ENCODE measurements at regions not wholly inside any gene's neighbourhood (a gene's known extent, or its start where the extent isn't known, plus 50 kb on each side); places are given as distances from the start of the nearest gene placed in this dataset.
"Not testable (repeated sequence)": the region's sequence is repeated elsewhere in the genome, so short reads cannot be mapped to it uniquely, and the experiment has no call there.

- DNase-seq (ENCODE audit: low read depth in 2 of 2), result no peak
Measured at GRCh38 chr1:98575955-98576354, 85.6 kb upstream of the SNX7 start.

- no peak for DNase-seq (ENCODE audit: low read depth in 2 of 2)
Measured at GRCh38 chr1:98565951-98566350, 95.6 kb upstream of the SNX7 start.

- no peak for DNase-seq (ENCODE audit: low read depth in 2 of 2)
Measured at GRCh38 chr1:98559291-98559690, 102.2 kb upstream of the SNX7 start.

- DNase-seq (ENCODE audit: low read depth in 2 of 2), result no peak
Measured at GRCh38 chr1:98557895-98558294, 103.6 kb upstream of the SNX7 start.

- DNase-seq (ENCODE audit: low read depth in 2 of 2), result no peak
Measured at GRCh38 chr1:98556521-98557158, 104.9 kb upstream of the SNX7 start.

- DNase-seq (ENCODE audit: low read depth in 2 of 2), result no peak
Measured at GRCh38 chr1:98555814-98556213, 105.7 kb upstream of the SNX7 start.

GRCh38 chr1:98552576-98553074 lies 108.9 kb upstream of the SNX7 start:
- not testable (repeated sequence) for DNase-seq (ENCODE audit: low read depth in 2 of 2)

- DNase-seq (ENCODE audit: low read depth in 2 of 2), result no peak
Measured at GRCh38 chr1:98550076-98550475, 111.4 kb upstream of the SNX7 start.

- no peak for DNase-seq (ENCODE audit: low read depth in 2 of 2)
Measured at GRCh38 chr1:98546319-98546718, 115.2 kb upstream of the SNX7 start.

- no peak for DNase-seq (ENCODE audit: low read depth in 2 of 2)
Measured at GRCh38 chr1:98538106-98538505, 123.4 kb upstream of the SNX7 start.

GRCh38 chr1:98523256-98523655 lies 138.3 kb upstream of the SNX7 start:
- DNase-seq (ENCODE audit: low read depth in 2 of 2), result no peak

GRCh38 chr1:98516306-98516705 lies 145.2 kb upstream of the SNX7 start:
- no peak for DNase-seq (ENCODE audit: low read depth in 2 of 2)

- no peak for DNase-seq (ENCODE audit: low read depth in 2 of 2)
Measured at GRCh38 chr1:98515744-98516143, 145.8 kb upstream of the SNX7 start.

GRCh38 chr1:98512216-98512615 lies 149.3 kb upstream of the SNX7 start:
- DNase-seq (ENCODE audit: low read depth in 2 of 2), result not testable (repeated sequence)

GRCh38 chr1:98503771-98504170 lies 157.8 kb upstream of the SNX7 start:
- DNase-seq (ENCODE audit: low read depth in 2 of 2), result no peak

- no peak for DNase-seq (ENCODE audit: low read depth in 2 of 2)
Measured at GRCh38 chr1:98502937-98503336, 158.6 kb upstream of the SNX7 start.

- no peak for DNase-seq (ENCODE audit: low read depth in 2 of 2)
Measured at GRCh38 chr1:98500324-98500723, 161.2 kb upstream of the SNX7 start.

- DNase-seq (ENCODE audit: low read depth in 2 of 2), result no peak
Measured at GRCh38 chr1:98498651-98499050, 162.9 kb upstream of the SNX7 start.

GRCh38 chr1:98497497-98497896 lies 164.0 kb upstream of the SNX7 start:
- no peak for DNase-seq (ENCODE audit: low read depth in 2 of 2)

GRCh38 chr1:98496256-98496995 lies 165.1 kb upstream of the SNX7 start:
- DNase-seq (ENCODE audit: low read depth in 2 of 2), result no peak

- DNase-seq (ENCODE audit: low read depth in 2 of 2), result no peak
Measured at GRCh38 chr1:98493469-98493868, 168.1 kb upstream of the SNX7 start.

GRCh38 chr1:98490099-98490498 lies 171.4 kb upstream of the SNX7 start:
- DNase-seq (ENCODE audit: low read depth in 2 of 2), result no peak

GRCh38 chr1:98487620-98488019 lies 173.9 kb upstream of the SNX7 start:
- no peak for DNase-seq (ENCODE audit: low read depth in 2 of 2)
